ENCODE measurements at regions not wholly inside any gene's neighbourhood (a gene's known extent, or its start where the extent isn't known, plus 50 kb on each side); places are given as distances from the start of the nearest gene placed in this dataset.
"Not testable (repeated sequence)": the region's sequence is repeated elsewhere in the genome, so short reads cannot be mapped to it uniquely, and the experiment has no call there.

GRCh38 chr6:154923199-154923869 is 71.8 kb upstream of the TIAM2 start:
- no peak for ATAC-seq

DNA sequence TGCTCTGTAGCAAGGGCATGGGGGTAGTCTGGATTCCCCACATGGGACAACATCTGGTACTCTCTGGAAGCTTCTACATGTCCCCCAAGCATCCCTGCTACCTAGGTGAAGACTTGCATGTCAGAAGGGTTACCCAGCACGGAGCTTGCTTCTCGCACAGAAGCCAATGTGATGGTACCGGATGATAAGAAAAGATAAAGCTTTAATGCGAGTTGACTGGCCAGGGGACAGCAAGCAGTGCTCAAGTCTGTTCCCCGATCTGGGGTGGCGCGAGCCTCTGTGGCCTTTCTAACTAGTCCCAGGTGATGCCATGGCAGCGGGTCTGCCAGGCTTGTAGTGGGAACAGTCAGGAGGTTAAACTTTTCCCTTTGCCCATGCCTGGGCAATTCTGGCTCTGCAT is 70.0 kb upstream of the TIAM2 start:
- ATAC-seq: no peak

DNA sequence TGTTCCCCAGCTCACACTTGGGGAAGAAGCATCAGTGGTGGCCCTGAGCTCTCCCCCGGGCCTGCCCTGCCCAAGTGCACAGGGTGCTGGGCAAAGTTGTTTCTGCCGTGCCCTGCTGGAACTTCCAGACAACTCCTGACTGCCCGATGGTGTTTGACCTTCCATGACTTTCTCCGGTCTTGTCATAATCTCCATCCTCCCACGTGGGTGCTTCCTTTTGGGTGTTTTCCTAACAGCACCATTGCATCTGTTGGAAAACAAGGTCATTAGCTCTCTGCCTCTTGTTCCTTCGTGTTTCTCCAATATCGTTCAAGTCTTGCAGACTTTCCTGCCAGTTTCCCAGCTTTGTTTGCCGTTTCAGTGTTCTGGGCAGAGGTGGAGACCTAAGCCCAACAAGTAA is 68.7 kb upstream of the TIAM2 start:
- ATAC-seq: no peak

DNA sequence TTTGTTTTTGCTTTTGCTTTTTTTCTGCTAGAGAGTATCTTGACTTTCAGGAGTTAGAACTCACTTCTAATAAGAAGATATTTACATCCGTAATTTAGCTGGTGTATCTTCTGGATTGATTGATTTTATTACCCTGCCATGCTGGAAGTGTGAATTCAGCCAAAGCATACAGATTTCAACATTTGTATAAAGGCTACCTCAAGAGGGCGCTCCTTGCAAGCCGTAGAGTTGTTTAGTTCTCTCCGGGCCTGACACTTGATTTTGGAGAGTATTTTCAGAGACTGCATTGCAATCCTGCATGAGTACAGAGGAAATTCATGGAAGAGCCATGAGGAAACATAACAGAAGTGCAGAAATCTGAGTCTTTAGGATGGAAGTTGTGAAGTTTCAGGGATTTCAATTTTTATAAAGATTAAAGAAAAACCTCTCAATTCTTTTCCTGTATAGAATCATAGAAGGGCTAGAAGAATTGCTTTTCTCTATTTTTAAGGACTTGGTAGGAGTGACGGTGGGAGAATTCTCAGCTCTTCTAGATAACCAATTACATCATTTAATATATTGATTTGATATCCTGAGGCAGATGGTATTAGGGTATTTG is 66.7 kb upstream of the TIAM2 start:
- peak; percentile 55 to 58 for ATAC-seq

GRCh38 chr6:154930451-154930851 is 64.7 kb upstream of the TIAM2 start:
- no peak for ATAC-seq

DNA sequence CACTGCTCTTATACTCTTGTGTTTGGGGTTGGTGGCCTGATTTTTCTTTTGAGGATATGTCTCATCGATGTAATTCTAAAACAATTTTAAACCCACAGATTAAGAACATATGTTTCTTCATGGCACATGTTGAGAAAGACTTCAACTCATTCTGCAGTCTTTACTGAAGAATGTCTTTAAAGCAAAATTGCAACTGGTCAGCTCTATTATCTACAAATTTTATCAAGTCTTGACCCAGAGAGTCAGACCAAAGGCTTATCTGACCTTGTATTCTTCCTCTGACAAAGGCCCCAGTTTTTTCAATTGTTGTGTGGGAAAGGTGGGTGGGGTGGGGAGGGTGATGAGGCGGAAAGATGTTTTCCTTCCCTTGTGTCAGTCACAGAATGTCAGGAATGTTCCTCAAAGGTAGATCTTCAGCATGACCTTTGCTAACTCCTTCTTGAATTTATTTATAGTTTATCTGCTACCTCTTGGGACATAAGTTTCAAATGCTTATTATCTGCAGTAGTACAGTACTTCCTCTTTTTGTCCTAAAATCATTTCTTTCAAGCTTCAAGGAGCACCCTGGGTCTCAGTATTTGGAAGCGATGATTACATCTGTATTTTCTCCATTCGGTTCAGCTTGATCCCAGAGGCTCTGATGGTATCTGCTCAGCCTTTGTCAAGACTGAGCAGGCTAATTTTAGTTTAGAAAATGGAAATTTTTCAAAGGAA is 63.2 kb upstream of the TIAM2 start:
- no peak for ATAC-seq

- ATAC-seq: no peak
Observed at GRCh38 chr6:154932515-154933027, 62.5 kb upstream of the TIAM2 start.

DNA sequence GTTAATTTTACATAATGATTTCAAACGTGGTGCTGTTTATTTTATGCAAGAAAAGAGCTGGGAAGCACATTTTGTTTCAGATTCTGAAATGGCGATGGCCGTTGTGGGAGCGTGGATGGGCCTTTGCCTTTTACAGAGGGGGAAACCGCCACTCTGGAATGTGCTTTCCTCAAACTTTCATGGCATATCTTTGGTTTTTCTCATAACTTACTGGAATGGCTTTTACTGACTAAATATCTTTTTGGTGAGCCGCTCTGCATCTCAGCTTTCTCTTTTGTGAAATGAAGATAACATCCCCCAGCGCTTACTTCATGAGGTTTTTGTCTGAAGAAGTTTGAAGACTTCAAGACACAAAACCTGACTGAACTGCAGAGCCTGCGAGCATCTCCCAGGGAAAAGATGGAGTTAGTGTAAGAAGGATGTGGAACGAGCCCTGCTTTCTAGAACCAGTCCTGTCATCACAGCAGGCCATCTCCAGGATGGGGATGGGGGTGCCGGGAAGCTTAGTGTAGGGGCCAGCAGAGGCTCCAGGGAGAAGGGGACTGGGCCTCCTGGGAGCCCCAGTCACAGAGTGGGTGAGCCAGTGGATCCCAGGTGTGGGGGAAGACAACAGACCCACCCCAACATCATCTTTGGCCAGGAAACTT is 61.8 kb upstream of the TIAM2 start:
- no peak for ATAC-seq

- ATAC-seq: no peak
Observed at GRCh38 chr6:154937306-154938220, 57.6 kb upstream of the TIAM2 start.

- no peak for ATAC-seq
Observed at GRCh38 chr6:154938221-154938580, 56.9 kb upstream of the TIAM2 start.

GRCh38 chr6:154938727-154939285 is 56.3 kb upstream of the TIAM2 start:
- ATAC-seq: not testable (repeated sequence)

GRCh38 chr6:154942770-154943169 is 52.3 kb upstream of the TIAM2 start:
- no peak for ATAC-seq

GRCh38 chr6:154945271-154945890 is 49.7 kb upstream of the TIAM2 start:
- ATAC-seq: no peak

All from activated CD4-positive, CD25-positive, alpha-beta regulatory T cell treated with anti-CD3 and anti-CD28 coated beads, Interleukin-2, amount 50 U/mL, for 24 hours (primary cell).